Muscle of leg (tissue), 3 donors: ENCODE measurements at regions not wholly inside any gene's neighbourhood (a gene's known extent, or its start where the extent isn't known, plus 50 kb on each side); places are given as distances from the start of the nearest gene placed in this dataset.
A peak's percentile ranks its signal among the peaks of the same experiment; 100 is the strongest.

Source experiments
- DNase-seq: peaks from one replicate; pipeline ENCODE4 v3.0.0; 2013
- H3K27ac ChIP-seq: one replicate; pipeline ENCODE4 v1.5.1; 2013; ENCODE audit warnings: mild to moderate bottlenecking, low read length, control low read depth
- H3K27me3 ChIP-seq: one replicate; pipeline ENCODE4 v1.6.1; 2013; ENCODE audit warnings: low read length; ENCODE audit not compliant: control insufficient read depth, insufficient read depth
- H3K36me3 ChIP-seq: one replicate; pipeline ENCODE4 v1.6.1; 2013; ENCODE audit warnings: low read length; ENCODE audit not compliant: control insufficient read depth, insufficient read depth
- H3K4me1 ChIP-seq: one replicate; pipeline ENCODE4 v1.6.1; 2013; ENCODE audit warnings: low read length; ENCODE audit not compliant: control insufficient read depth, insufficient read depth
- H3K4me3 ChIP-seq: one replicate; pipeline ENCODE4 v1.5.1; 2013; ENCODE audit warnings: low read length, control low read depth
- H3K9me3 ChIP-seq: replicated peaks from 2 replicates; pipeline ENCODE4 v1.6.1; 2013; ENCODE audit warnings: low read depth, low read length; ENCODE audit not compliant: control insufficient read depth
- WGBS: methylation state at CpG from one replicate; pipeline ENCODE4 v1.1.5; 2013; ENCODE audit warnings: missing lambda C conversion rate; ENCODE audit not compliant: insufficient coverage; 5-methylcytosine and 5-hydroxymethylcytosine counted together

- no peak overlapping the region for H3K4me3 ChIP-seq
- no peaks in the 10 kb centered on the region for H3K36me3 ChIP-seq
- no peaks in the 10 kb centered on the region for H3K9me3 ChIP-seq
- no peak overlapping the region for H3K27ac ChIP-seq
- 55% methylated on average over 2 of the region's 3 CpGs for WGBS
- H3K4me1 ChIP-seq: no peaks in the 10 kb centered on the region
- H3K27me3 ChIP-seq: no peaks in the 10 kb centered on the region
- no peak for DNase-seq
These were observed 136.9 kb downstream of the TMEM132E start for GRCh38 chr17:34716291-34716690.

DNA sequence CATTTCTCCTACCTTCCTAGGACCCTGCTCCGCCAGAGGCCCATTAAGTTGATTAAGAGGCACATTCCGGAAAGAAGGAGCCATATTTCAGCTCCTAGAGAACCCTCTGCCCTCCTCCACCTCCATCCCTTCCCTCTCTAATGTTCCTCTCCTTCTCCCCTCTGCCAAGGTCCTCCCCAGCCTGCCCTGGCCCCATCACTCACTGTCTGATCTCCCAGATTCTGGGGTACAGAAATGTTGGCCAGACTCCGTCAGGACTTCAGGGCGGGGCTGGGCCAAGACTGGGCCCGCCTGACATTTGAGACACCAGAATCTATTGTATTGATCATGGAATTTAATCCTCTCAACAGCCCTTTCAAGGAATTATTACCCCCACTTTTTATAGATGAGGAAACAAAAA lies 136.1 kb downstream of the TMEM132E start:
- no peak for DNase-seq
- Histone ChIP-seq H3K27me3 (no peaks in the 10 kb centered on the region), H3K4me3 (no peak overlapping the region), H3K4me1 (no peaks in the 10 kb centered on the region), H3K36me3 (no peaks in the 10 kb centered on the region), H3K27ac (no peak overlapping the region), H3K9me3 (no peaks in the 10 kb centered on the region)
- WGBS: 51% methylated on average over 3 of the region's 5 CpGs

DNA sequence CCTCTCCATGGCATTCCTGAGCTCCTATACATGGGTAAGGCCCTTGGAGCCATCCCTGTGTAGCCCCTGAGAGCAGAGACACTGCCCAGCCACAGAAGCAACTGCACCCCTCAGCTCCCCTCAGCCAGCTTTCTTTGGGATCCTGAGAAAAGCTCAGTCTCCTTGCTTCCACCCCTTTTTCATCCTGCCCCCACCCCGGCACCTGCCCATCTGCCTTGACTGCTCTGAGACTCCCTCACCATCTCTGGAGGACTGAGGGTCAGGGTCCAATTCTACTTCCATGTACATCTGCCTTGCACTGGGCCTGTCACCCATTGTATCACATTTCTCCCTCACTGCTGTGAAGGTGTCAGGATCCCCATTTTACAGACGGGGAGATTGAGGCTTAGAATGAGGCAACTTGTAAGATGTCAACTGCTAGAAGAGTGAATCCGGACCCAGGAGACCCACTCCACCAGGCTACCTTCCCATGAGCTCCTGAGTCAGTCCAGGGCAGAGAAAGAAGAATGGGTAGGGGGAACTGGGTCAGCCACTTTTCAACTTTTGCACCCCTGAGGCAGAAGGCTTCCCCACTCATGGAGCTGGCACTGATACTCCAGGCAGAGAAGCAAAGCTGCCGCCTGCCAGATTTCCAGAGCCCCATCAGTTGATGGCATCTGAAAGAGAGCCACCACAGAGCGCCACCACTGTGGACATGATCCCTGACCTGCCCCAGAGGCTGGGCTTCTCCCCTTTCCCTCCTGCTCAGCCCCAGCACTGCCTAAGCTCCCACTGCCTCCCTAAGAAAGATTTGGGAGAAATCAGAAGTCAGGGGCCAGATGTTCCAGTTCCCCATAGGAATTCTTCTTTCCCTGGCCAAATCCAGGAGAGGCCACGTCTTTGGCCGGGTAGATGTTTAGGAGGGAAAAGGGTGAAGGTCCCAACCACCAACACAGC lies 135.4 kb downstream of the TMEM132E start:
- 89% methylated on average over 1 of the region's 7 CpGs for WGBS

DNA sequence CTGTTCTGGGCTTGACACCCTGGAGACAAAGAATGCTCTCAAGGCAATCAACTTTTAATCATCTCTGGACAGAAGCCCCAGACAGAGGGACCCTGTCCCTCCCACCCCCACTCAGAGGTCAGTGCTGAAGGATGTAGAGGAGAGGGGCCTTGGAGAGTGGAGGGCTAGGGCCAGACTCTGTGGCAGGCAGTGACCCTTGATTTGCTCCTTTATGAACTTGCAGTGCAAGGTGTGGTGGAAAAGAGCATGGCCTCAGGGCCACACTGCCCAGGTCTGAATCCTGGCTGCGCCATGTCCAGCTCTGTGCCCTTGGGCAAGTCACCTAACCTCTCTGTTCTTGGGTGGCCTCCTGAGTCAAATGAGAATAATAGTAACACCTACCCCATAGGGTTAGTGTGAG lies 134.3 kb downstream of the TMEM132E start:
- no peak for DNase-seq
- Histone ChIP-seq H3K36me3 (no peaks in the 10 kb centered on the region), H3K4me3 (no peak overlapping the region), H3K9me3 (no peaks in the 10 kb centered on the region), H3K27me3 (no peaks in the 10 kb centered on the region), H3K27ac (no peak overlapping the region), H3K4me1 (no peaks in the 10 kb centered on the region)
- WGBS: no CpG with 5 or more reads among the region's 1 CpG

More for the DNA sequence above, 135.4 kb downstream of the TMEM132E start:
- H3K4me3 ChIP-seq: no peak overlapping the region
- H3K9me3 ChIP-seq: no peaks in the 10 kb centered on the region
- DNase-seq: no peak
- no peak overlapping the region for H3K27ac ChIP-seq
- H3K4me1 ChIP-seq: no peaks in the 10 kb centered on the region
- no peaks in the 10 kb centered on the region for H3K27me3 ChIP-seq
- no peaks in the 10 kb centered on the region for H3K36me3 ChIP-seq

DNA sequence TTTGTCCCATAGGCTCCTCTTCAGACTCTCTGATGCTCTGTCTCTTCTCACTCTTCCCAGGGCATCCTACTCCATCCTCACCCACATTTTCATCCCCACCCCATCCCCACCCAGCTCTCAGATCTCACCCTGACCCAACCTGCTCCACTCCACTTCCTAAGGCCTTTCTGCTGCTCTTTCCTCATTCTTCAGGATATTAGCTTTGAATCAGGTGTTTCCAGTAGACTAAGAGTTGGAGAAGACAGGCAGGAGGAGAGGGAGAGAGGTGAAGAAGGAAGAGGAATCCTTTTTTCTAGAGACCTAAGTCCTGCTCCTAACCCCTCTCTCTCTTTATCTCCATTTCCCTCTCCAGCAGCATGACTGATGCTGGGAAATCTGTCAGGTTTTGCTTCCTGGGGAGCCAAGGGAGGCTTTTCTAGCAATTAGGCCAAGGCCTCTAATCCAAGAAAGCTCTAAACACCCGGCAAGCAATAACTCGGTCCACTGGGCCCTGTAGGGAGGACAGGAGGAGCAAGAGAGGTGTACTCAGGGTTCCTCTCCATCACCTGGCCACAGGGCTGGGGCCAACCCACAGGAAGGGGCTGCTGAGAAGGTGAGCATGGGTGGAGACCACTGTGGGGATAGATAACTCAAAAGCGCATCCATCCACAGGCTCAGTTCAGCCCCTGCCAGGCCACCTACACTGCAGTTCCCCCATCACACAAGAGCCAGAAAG lies 133.3 kb downstream of the TMEM132E start:
- no peaks in the 10 kb centered on the region for H3K4me1 ChIP-seq
- H3K27ac ChIP-seq: no peak overlapping the region
- no peaks in the 10 kb centered on the region for H3K36me3 ChIP-seq
- H3K27me3 ChIP-seq: no peaks in the 10 kb centered on the region
- H3K4me3 ChIP-seq: no peak overlapping the region
- H3K9me3 ChIP-seq: no peaks in the 10 kb centered on the region
- 58% methylated on average over 2 of the region's 3 CpGs for WGBS
- DNase-seq: no peak

- no peak for DNase-seq
- 55% methylated on average over 4 of the region's 5 CpGs for WGBS
- H3K9me3 ChIP-seq: no peaks in the 10 kb centered on the region
- H3K27ac ChIP-seq: no peak overlapping the region
- no peak overlapping the region for H3K4me3 ChIP-seq
- H3K36me3 ChIP-seq: no peaks in the 10 kb centered on the region
- no peaks in the 10 kb centered on the region for H3K4me1 ChIP-seq
- H3K27me3 ChIP-seq: no peaks in the 10 kb centered on the region
These were observed 132.3 kb downstream of the TMEM132E start for GRCh38 chr17:34711646-34712045.

DNA sequence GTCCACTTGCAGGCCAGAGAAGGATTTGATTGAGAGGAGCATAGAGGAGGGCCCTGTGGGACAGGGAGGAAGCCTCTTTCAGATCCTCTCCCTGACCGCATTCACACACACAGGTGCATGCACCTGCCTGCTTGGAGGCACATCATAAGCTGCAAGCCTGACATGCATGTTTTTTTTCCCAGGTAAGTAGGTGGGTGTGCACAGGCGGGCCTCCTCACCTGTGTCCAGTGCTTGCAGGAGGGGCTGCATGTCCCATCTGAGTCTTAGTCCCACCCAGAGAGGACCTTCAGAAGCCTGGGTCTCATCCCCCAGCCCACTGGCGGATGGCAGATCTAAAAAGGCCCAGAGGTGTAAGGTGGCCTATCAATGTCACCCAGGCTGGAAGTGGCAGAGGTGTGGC lies 130.8 kb downstream of the TMEM132E start:
- Histone ChIP-seq H3K27ac (no peak overlapping the region), H3K27me3 (no peaks in the 10 kb centered on the region), H3K4me3 (no peak overlapping the region), H3K36me3 (no peaks in the 10 kb centered on the region), H3K9me3 (no peaks in the 10 kb centered on the region), H3K4me1 (no peaks in the 10 kb centered on the region)
- WGBS: 58% methylated on average over 2 of the region's 3 CpGs
- DNase-seq: no peak

DNA sequence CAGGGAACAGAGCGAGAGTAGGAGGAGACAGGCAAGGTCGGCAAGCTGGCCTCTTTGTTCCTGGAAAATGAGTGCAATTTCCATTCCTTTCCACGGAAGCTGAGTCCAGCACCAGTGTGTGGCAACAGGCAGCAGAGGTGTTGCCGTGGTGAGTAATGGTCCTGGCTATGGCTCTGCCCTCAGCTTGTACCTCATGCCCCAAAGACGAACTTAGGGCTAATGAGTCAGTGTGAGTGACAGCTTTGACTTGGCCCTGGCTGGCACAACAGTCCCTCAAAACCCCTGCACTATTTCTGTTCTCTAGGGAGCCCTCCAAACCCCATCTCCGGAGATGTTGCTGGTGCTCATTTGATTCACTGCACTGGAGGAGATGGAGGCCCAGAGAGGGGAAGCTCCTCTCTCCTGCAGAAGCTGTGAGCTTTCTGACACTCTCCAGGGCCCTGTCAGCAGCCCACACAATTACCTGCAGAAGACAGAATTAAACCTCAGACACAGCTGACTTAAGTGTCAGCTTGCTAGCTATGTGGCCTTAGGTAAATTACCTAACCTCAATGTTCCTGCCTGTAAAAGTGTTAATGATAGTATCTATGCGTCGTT lies 129.9 kb downstream of the TMEM132E start:
- Histone ChIP-seq H3K27ac (no peak overlapping the region), H3K36me3 (no peaks in the 10 kb centered on the region), H3K4me1 (no peaks in the 10 kb centered on the region), H3K27me3 (no peaks in the 10 kb centered on the region), H3K9me3 (no peaks in the 10 kb centered on the region), H3K4me3 (no peak overlapping the region)
- no peak for DNase-seq
- WGBS: 46% methylated on average over 4 of the region's 8 CpGs

GRCh38 chr17:34706029-34706428 lies 126.6 kb downstream of the TMEM132E start:
- H3K27me3 ChIP-seq: no peaks in the 10 kb centered on the region
- H3K36me3 ChIP-seq: no peaks in the 10 kb centered on the region
- H3K4me1 ChIP-seq: no peaks in the 10 kb centered on the region
- H3K9me3 ChIP-seq: no peaks in the 10 kb centered on the region
- WGBS: 10% methylated on average over 2 of the region's 4 CpGs
- peak; percentile 48 for DNase-seq
- no peak overlapping the region for H3K27ac ChIP-seq
- no peak overlapping the region for H3K4me3 ChIP-seq

DNA sequence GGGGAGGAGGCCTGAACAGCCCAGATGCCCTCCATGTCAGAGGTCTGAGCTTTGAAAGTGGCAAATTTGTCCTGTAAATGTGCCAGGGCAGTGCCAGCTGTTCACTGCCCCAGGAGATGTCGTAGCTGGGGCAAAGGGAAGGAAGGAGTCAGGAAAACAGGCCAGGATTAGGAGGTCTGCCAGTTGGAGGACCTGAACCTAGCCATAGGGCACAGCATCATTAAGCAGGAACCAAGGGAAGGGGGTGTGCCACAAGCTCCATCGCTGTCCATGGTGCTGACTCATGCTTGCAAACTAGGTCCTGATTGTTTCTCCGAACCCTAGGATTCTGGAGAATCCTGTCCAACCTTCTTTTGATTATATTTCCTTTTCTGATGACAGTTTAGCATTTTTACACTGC lies 124.2 kb downstream of the TMEM132E start:
- no peak overlapping the region for H3K27ac ChIP-seq
- no peaks in the 10 kb centered on the region for H3K4me1 ChIP-seq
- H3K27me3 ChIP-seq: no peaks in the 10 kb centered on the region
- H3K9me3 ChIP-seq: no peaks in the 10 kb centered on the region
- WGBS: 29% methylated on average over 1 of the region's 3 CpGs
- H3K4me3 ChIP-seq: no peak overlapping the region
- peak; percentile 48 for DNase-seq
- H3K36me3 ChIP-seq: no peaks in the 10 kb centered on the region
